HCT116 (cell line): ENCODE measurements at regions not wholly inside any gene's neighbourhood (a gene's known extent, or its start where the extent isn't known, plus 50 kb on each side); places are given as distances from the start of the nearest gene placed in this dataset.

Source experiments
- ATAC-seq: fragments of 200-7000 bp; cut with Tn5 transposase; 2 replicates; pipeline ENCODE4 v1.9.1; 2020; ENCODE audit warnings: mild to moderate bottlenecking, moderate library complexity
- BruUV-seq: library from RNA; stranded (reverse); fragments of 400-500 nt; replicated peaks from 2 replicates; lab custom pipeline; 2021; lab: Mats Ljungman, UMichigan
- CTCF ChIA-PET: fragments of 300-600 bp; sonication (Branson Sonifier 250); formaldehyde crosslinking; loops from one replicate; lab custom pipeline; 2021; ENCODE audit warnings: antibody characterized with exemption; lab: Charles Lee
- POLR2A ChIA-PET: fragments of 300-600, 350-600 bp; sonication (Branson Sonifier 250); formaldehyde crosslinking; loops from one replicate; lab custom pipeline; 2021; ENCODE audit warnings: antibody characterized with exemption; lab: Charles Lee
- RAD21 ChIA-PET, 2 experiments: fragments of 300-600 bp; sonication (Branson Sonifier 250); formaldehyde crosslinking; loops; one replicate each; lab custom pipeline; 2023; ENCODE audit warnings: low total read pairs in 2 of 2; ENCODE audit not compliant: uncharacterized antibody in 2 of 2, unreplicated experiment in 2 of 2, low non-redundant PET in 1 of 2; lab: Charles Lee
- DNase-seq: peaks from one replicate; pipeline ENCODE4 v3.0.0-alpha.2; 2010; ENCODE audit warnings: low read depth, low spot score
- H2AFZ ChIP-seq: fragments of 200-600 bp; shearing (Covaris generic), sonication (generic); 2 replicates; pipeline ENCODE4 v1.6.1; 2017; ENCODE audit warnings: low read depth, mixed run types, mixed read lengths, antibody characterized with exemption, low read length; ENCODE audit not compliant: poor library complexity, severe bottlenecking
- H3K27ac ChIP-seq: 2 replicates; pipeline ENCODE4 v1.5.1; 2012; ENCODE audit warnings: low read depth, low read length
- H3K27me3 ChIP-seq: fragments of 200-600 bp; sonication (generic); 2 replicates; pipeline ENCODE4 v1.6.1; 2016; ENCODE audit warnings: mixed run types, low read length, mixed read lengths; ENCODE audit not compliant: insufficient read depth
- H3K36me3 ChIP-seq, 2 experiments: fragments of 200-500 bp in 1 of 2; fragments of 200-600 bp in 1 of 2; sonication (Bioruptor generic) in 1 of 2; sonication (generic) in 1 of 2; 2 replicates each; pipeline versions ENCODE4 v1.5.1 to v1.6.1; 2014 to 2016; ENCODE audit warnings: low read length in 2 of 2, inconsistent platforms in 1 of 2, mixed read lengths in 1 of 2, mixed run types in 1 of 2; ENCODE audit not compliant: insufficient read depth in 2 of 2, control insufficient read depth in 1 of 2
- H3K4me1 ChIP-seq, 2 experiments: fragments of 200-600 bp in 1 of 2; sonication (generic) in 1 of 2; 2 replicates each; pipeline versions ENCODE4 v1.5.1 to v1.6.1; 2012 to 2017; ENCODE audit warnings: low read length in 2 of 2, inconsistent platforms in 1 of 2, mild to moderate bottlenecking in 1 of 2, mixed read lengths in 1 of 2, mixed run types in 1 of 2, moderate library complexity in 1 of 2; ENCODE audit not compliant: insufficient read depth in 2 of 2, control insufficient read depth in 1 of 2
- H3K4me2 ChIP-seq: fragments of 200-600 bp; sonication (generic); 2 replicates; pipeline ENCODE4 v1.6.1; 2017; ENCODE audit warnings: mixed run types, low read length, mixed read lengths
- H3K4me3 ChIP-seq, 2 experiments: fragments of 200-600 bp in 1 of 2; sonication (generic) in 1 of 2; replicated peaks in 1 of 2; 2 replicates each; pipeline ENCODE4 v1.5.1; 2011 to 2016; ENCODE audit warnings: low read length in 2 of 2, control low read depth in 1 of 2, low read depth in 1 of 2, mild to moderate bottlenecking in 1 of 2, mixed read lengths in 1 of 2, mixed run types in 1 of 2
- H3K79me2 ChIP-seq: fragments of 200-600 bp; sonication (generic); 2 replicates; pipeline ENCODE4 v1.6.1; 2017; ENCODE audit warnings: mild to moderate bottlenecking, mixed run types, low read length, moderate library complexity, mixed read lengths; ENCODE audit not compliant: insufficient read depth
- H3K9ac ChIP-seq: fragments of 200-600 bp; sonication (generic); 2 replicates; pipeline ENCODE4 v1.6.1; 2016; ENCODE audit warnings: low read length, mixed read lengths
- H3K9me2 ChIP-seq: fragments of 200-600 bp; sonication (generic), shearing (Covaris generic); 2 replicates; pipeline ENCODE4 v1.6.1; 2017; ENCODE audit warnings: mixed run types, mild to moderate bottlenecking, moderate library complexity; ENCODE audit not compliant: insufficient read depth
- H3K9me3 ChIP-seq, 2 experiments: fragments of 200-500 bp in 1 of 2; fragments of 200-600 bp in 1 of 2; sonication (Bioruptor generic) in 1 of 2; sonication (generic) in 1 of 2; 2 replicates each; pipeline ENCODE4 v1.6.1; 2014 to 2017; ENCODE audit warnings: low read length in 2 of 2, mixed read lengths in 2 of 2, inconsistent platforms in 1 of 2, low read depth in 1 of 2, mild to moderate bottlenecking in 1 of 2, mixed run types in 1 of 2, moderate library complexity in 1 of 2; ENCODE audit not compliant: control insufficient read depth in 1 of 2, insufficient read depth in 1 of 2
- H4K20me1 ChIP-seq: fragments of 200-600 bp; sonication (generic), shearing (Covaris generic); 2 replicates; pipeline ENCODE4 v1.6.1; 2017; ENCODE audit warnings: mixed run types, mild to moderate bottlenecking, moderate library complexity; ENCODE audit not compliant: insufficient read depth
- ATF3 ChIP-seq: IDR thresholded peaks from 2 replicates; pipeline ENCODE4 v1.6.1; 2012
- CEBPB ChIP-seq: IDR thresholded peaks from 2 replicates; pipeline ENCODE4 v1.6.1; 2012; ENCODE audit warnings: low read depth
- CTCF ChIP-seq, 3 experiments: fragments of 200-600 bp in 1 of 3; sonication (generic) in 1 of 3; IDR thresholded peaks in 2 of 3; conservative IDR thresholded peaks in 1 of 3; 2 replicates each; pipeline ENCODE4 v1.5.1; 2012 to 2017; ENCODE audit warnings: low read depth in 2 of 3, low read length in 2 of 3, antibody characterized with exemption in 1 of 3, borderline replicate concordance in 1 of 3, control low read depth in 1 of 3, mild to moderate bottlenecking in 1 of 3, mixed read lengths in 1 of 3, mixed run types in 1 of 3, moderate library complexity in 1 of 3; ENCODE audit not compliant: insufficient read depth in 1 of 3
- EGR1 ChIP-seq: IDR thresholded peaks from 2 replicates; pipeline ENCODE4 v1.6.1; 2012; ENCODE audit warnings: low read depth
- ELF1 ChIP-seq: IDR thresholded peaks from 2 replicates; pipeline ENCODE4 v1.6.1; 2012; ENCODE audit warnings: low read depth, borderline replicate concordance
- EZH2 ChIP-seq: fragments of 200-600 bp; sonication (generic); IDR thresholded peaks from 2 replicates; pipeline ENCODE4 v1.6.1; 2017; ENCODE audit warnings: antibody characterized with exemption, mixed run types
- FOSL1 ChIP-seq: IDR thresholded peaks from 2 replicates; pipeline ENCODE4 v1.6.1; 2012; ENCODE audit warnings: low read depth
- SRF ChIP-seq: IDR thresholded peaks from 2 replicates; pipeline ENCODE4 v1.6.1; 2012; ENCODE audit warnings: low read depth
- ZFX ChIP-seq: fragments of 450-650 bp; IDR thresholded peaks from 2 replicates; pipeline ENCODE4 v1.6.1; 2017
- ZNF274 ChIP-seq: fragments of 200-500 bp; sonication (Bioruptor generic); IDR thresholded peaks from 2 replicates; pipeline ENCODE4 v1.6.1; 2014; ENCODE audit warnings: mild to moderate bottlenecking, low read depth, low read length, inconsistent platforms
- intact Hi-C: fragments of 100-400 bp; cut with micrococcal nuclease; formaldehyde crosslinking; loops from 2 replicates; pipeline ENCODE4 v1.10.0; 2022

GRCh38 chr7:153530441-153530840, 521.8 kb upstream of the DPP6 start:
- POLR2A ChIA-PET: no interaction called here
- Histone ChIP-seq H3K79me2 (no peaks in the 10 kb centered on the region), H3K27ac (no peak overlapping the region), H3K27me3 (no peaks in the 10 kb centered on the region), H3K4me2 (no peak overlapping the region), H4K20me1 (no peaks in the 10 kb centered on the region), H3K9me3 (peaks cover 4 to 9% of the 10 kb centered on the region in 2 experiments; a peak in 1 of 4 replicates), H3K9ac (no peak overlapping the region), H3K4me1 (no peaks in the 10 kb centered on the region), H3K4me3 (no peak overlapping the region), H2AFZ (no peak overlapping the region), H3K9me2 (no peaks in the 10 kb centered on the region), H3K36me3 (no peaks in the 10 kb centered on the region)
- CTCF ChIA-PET: no interaction called here
- BruUV-seq: no TSS peak
- DNase-seq (no peak), ATAC-seq (no peak)
- intact Hi-C loops: no loop called here
- RAD21 ChIA-PET: no interaction called here
- TF ChIP-seq ATF3: no peak

GRCh38 chr7:153532326-153532725, 519.9 kb upstream of the DPP6 start:
- no peaks in the 10 kb centered on the region for H3K79me2 ChIP-seq
- H3K9ac ChIP-seq: no peak overlapping the region
- RAD21 ChIA-PET: no interaction called here
- H3K36me3 ChIP-seq: no peaks in the 10 kb centered on the region
- H3K4me3 ChIP-seq: no peak overlapping the region
- ATAC-seq (no peak), DNase-seq (no peak)
- BruUV-seq: no TSS peak
- no peaks in the 10 kb centered on the region for H3K4me1 ChIP-seq
- CTCF ChIA-PET: no interaction called here
- TF ChIP-seq SRF (no peak), EGR1 (no peak)
- no peak overlapping the region for H3K27ac ChIP-seq
- H3K27me3 ChIP-seq: no peaks in the 10 kb centered on the region
- POLR2A ChIA-PET: no interaction called here
- no peak overlapping the region for H3K4me2 ChIP-seq
- peaks cover 4 to 9% of the 10 kb centered on the region in 2 experiments; a peak in 2 of 4 replicates for H3K9me3 ChIP-seq
- H3K9me2 ChIP-seq: no peaks in the 10 kb centered on the region
- H2AFZ ChIP-seq: no peak overlapping the region
- intact Hi-C loops: no loop called here
- no peaks in the 10 kb centered on the region for H4K20me1 ChIP-seq

GRCh38 chr7:153537271-153537670, 514.9 kb upstream of the DPP6 start:
- H3K4me3 ChIP-seq: no peak overlapping the region
- no peak overlapping the region for H3K4me2 ChIP-seq
- ATAC-seq: no peak
- H3K9ac ChIP-seq: no peak overlapping the region
- no peaks in the 10 kb centered on the region for H3K79me2 ChIP-seq
- H3K9me3 ChIP-seq: peaks cover 3 to 17% of the 10 kb centered on the region in 2 experiments; a peak in 2 of 4 replicates
- H2AFZ ChIP-seq: no peak overlapping the region
- H3K36me3 ChIP-seq: no peaks in the 10 kb centered on the region
- H3K9me2 ChIP-seq: no peaks in the 10 kb centered on the region
- no TSS peak for BruUV-seq
- intact Hi-C loops: no loop called here
- no peaks in the 10 kb centered on the region for H4K20me1 ChIP-seq
- no peaks in the 10 kb centered on the region for H3K4me1 ChIP-seq
- ChIA-PET POLR2A (no interaction called here), CTCF (no interaction called here), RAD21 (no interaction called here)
- no peaks in the 10 kb centered on the region for H3K27me3 ChIP-seq
- no peak overlapping the region for H3K27ac ChIP-seq
- no peak for DNase-seq
- TF ChIP-seq CEBPB (no peak), ZFX (no peak), ELF1 (no peak), SRF (no peak), EGR1 (no peak), EZH2 (no peak), CTCF (IDR thresholded peaks at IDR 0.05 in 2 of 3, conservative IDR thresholded peaks at IDR 0.05 in 1 of 3; ENCODE audit: borderline replicate concordance in 1 of 3, insufficient read depth in 1 of 3, low read depth in 2 of 3, low read length in 2 of 3) (no peak), ATF3 (no peak), FOSL1 (no peak), ZNF274 (no peak)
